ENCODE measurements at regions not wholly inside any gene's neighbourhood (a gene's known extent, or its start where the extent isn't known, plus 50 kb on each side); places are given as distances from the start of the nearest gene placed in this dataset.

GRCh38 chr4:106624671-106625070 lies 256.1 kb upstream of the GIMD1 start:
- TF ChIP-seq MAX (IDR thresholded peaks at IDR 0.05) = no peak
- TF ChIP-seq REST (IDR thresholded peaks at IDR 0.05; ENCODE audit: low read depth) = no peak
- no peak for TF ChIP-seq CEBPB (IDR thresholded peaks at IDR 0.05)
- no peak for TF ChIP-seq YY1 (IDR thresholded peaks at IDR 0.05; ENCODE audit: low read depth)
- no peak for TF ChIP-seq TAF1 (IDR thresholded peaks at IDR 0.05; ENCODE audit: low read depth)
- no peak for TF ChIP-seq TEAD4 (IDR thresholded peaks at IDR 0.05)
- no peak for TF ChIP-seq EGR1 (IDR thresholded peaks at IDR 0.05)
- no peak for TF ChIP-seq CREB1 (IDR thresholded peaks at IDR 0.05; ENCODE audit: low read depth)
- no peak for TF ChIP-seq FOXM1 (IDR thresholded peaks at IDR 0.05; ENCODE audit: borderline replicate concordance, low read depth)
- no peak for TF ChIP-seq EP300 (IDR thresholded peaks at IDR 0.05; ENCODE audit: borderline replicate concordance)

Measured in Ishikawa (cell line).